ENCODE measurements at regions not wholly inside any gene's neighbourhood (a gene's known extent, or its start where the extent isn't known, plus 50 kb on each side); places are given as distances from the start of the nearest gene placed in this dataset.

- no peak for TF ChIP-seq ZSCAN29 (IDR thresholded peaks at IDR 0.05)
These were observed 129.4 kb downstream of the C12orf75 start (continued) for GRCh38 chr12:105459760-105460330.

GRCh38 chr12:105461271-105461943, 130.9 kb downstream of the C12orf75 start:
- ChIA-PET CTCF (interaction anchor here (0.6 kb wide), 1 partner anchor 814 kb away, joined by 3 read pairs; no protein-coding TSS in a partner anchor), POLR2A (no interaction called here), SMC1A (ENCODE audit: uncharacterized antibody, unreplicated experiment) (no interaction called here), RAD21 (ENCODE audit: unreplicated experiment) (no interaction called here)
- ATAC-seq (no peak), FAIRE-seq (no peak), DNase-seq (ENCODE audit: low read depth, low spot score) (no peak)
- TF ChIP-seq GATAD2B (conservative IDR thresholded peaks at IDR 0.05; ENCODE audit: low read depth) (no peak), RBBP5 (conservative IDR thresholded peaks at IDR 0.05) (no peak), ESRRA (IDR thresholded peaks at IDR 0.05; ENCODE audit: low read length) (no peak), ZNF622 (IDR thresholded peaks at IDR 0.05) (no peak), E2F4 (IDR thresholded peaks at IDR 0.05; ENCODE audit: low read depth, low read length) (no peak)
- Histone ChIP-seq H3K9ac (ENCODE audit: control insufficient read depth, insufficient read depth, low read length) (no peak overlapping the region), H3K27me3 (replicated peaks in 1 of 2; ENCODE audit: control insufficient read depth in 2 of 2, insufficient read depth in 2 of 2, low read length in 1 of 2) (no peaks in the 10 kb centered on the region), H4K20me1 (ENCODE audit: control insufficient read depth, insufficient read depth) (no peaks in the 10 kb centered on the region), H3K4me2 (ENCODE audit: control insufficient read depth, insufficient read depth) (no peak overlapping the region), H2AFZ (ENCODE audit: control insufficient read depth, low read depth, low read length) (no peak overlapping the region), H3K9me3 (replicated peaks; ENCODE audit: control insufficient read depth, insufficient read depth, low read length) (no peaks in the 10 kb centered on the region; the same call in 2 of the 3 replicates), H3K4me1 (ENCODE audit: control insufficient read depth, insufficient read depth, low read length) (no peaks in the 10 kb centered on the region), H3K79me2 (ENCODE audit: control insufficient read depth, insufficient read depth, low read length) (no peaks in the 10 kb centered on the region), H3K27ac (ENCODE audit: control insufficient read depth, insufficient read depth) (no peak overlapping the region), H3K36me3 (ENCODE audit: control insufficient read depth in 2 of 2, insufficient read depth in 2 of 2, low read length in 1 of 2) (no peaks in the 10 kb centered on the region), H3K4me3 (no peak overlapping the region)
- intact Hi-C loops (cut with micrococcal nuclease; ENCODE audit: unreplicated experiment) (no loop called here), in situ Hi-C loops (cut with MboI) (no loop called here)
- 11% methylated on average over 4 of the region's 4 CpGs for WGBS (ENCODE audit: insufficient coverage, insufficient replicate concordance, low lambda C conversion rate, missing lambda C conversion rate)
- no TSS peak for BruUV-seq (replicated peaks)
